ENCODE measurements at regions not wholly inside any gene's neighbourhood (a gene's known extent, or its start where the extent isn't known, plus 50 kb on each side); places are given as distances from the start of the nearest gene placed in this dataset.

GRCh38 chr1:38231941-38232340, 185.3 kb upstream of the POU3F1 start:
- peaks cover 6 to 8% of the 10 kb centered on the region in 2 donors for H3K9me3 ChIP-seq (ENCODE audit: control insufficient read depth in 2 of 2, low read length in 2 of 2)
- H3K27me3 ChIP-seq (ENCODE audit: control insufficient read depth in 1 of 2, insufficient read depth in 2 of 2, low read length in 2 of 2) = peaks cover 0 to 8% of the 10 kb centered on the region in 2 donors
- H3K4me3 ChIP-seq (ENCODE audit: low read length in 2 of 2) = no peak overlapping the region
- H3K36me3 ChIP-seq (ENCODE audit: control insufficient read depth in 2 of 2, insufficient read depth in 2 of 2, low read length in 2 of 2) = no peaks in the 10 kb centered on the region
- no peaks in the 10 kb centered on the region for H3K4me1 ChIP-seq (ENCODE audit: control insufficient read depth, insufficient read depth, low read length)
- no peak overlapping the region for H3K27ac ChIP-seq (ENCODE audit: low read length)
- H3K9ac ChIP-seq (ENCODE audit: low read length in 2 of 2) = no peak overlapping the region

- Histone ChIP-seq H3K9ac (ENCODE audit: low read length in 2 of 2) (no peak overlapping the region), H3K9me3 (ENCODE audit: control insufficient read depth in 2 of 2, low read length in 2 of 2) (peaks cover 6 to 8% of the 10 kb centered on the region in 2 donors), H3K4me3 (ENCODE audit: low read length in 2 of 2) (no peak overlapping the region), H3K27ac (ENCODE audit: low read length) (no peak overlapping the region), H3K4me1 (ENCODE audit: control insufficient read depth, insufficient read depth, low read length) (no peaks in the 10 kb centered on the region), H3K36me3 (ENCODE audit: control insufficient read depth in 2 of 2, insufficient read depth in 2 of 2, low read length in 2 of 2) (no peaks in the 10 kb centered on the region), H3K27me3 (ENCODE audit: control insufficient read depth in 1 of 2, insufficient read depth in 2 of 2, low read length in 2 of 2) (no peaks in the 10 kb centered on the region)
Observed at GRCh38 chr1:38228718-38229117, 182.1 kb upstream of the POU3F1 start.

GRCh38 chr1:38225745-38226144, 179.2 kb upstream of the POU3F1 start:
- Histone ChIP-seq H3K9me3 (ENCODE audit: control insufficient read depth in 2 of 2, low read length in 2 of 2) (no peaks in the 10 kb centered on the region), H3K27ac (ENCODE audit: low read length) (no peak overlapping the region), H3K4me1 (ENCODE audit: control insufficient read depth, insufficient read depth, low read length) (no peaks in the 10 kb centered on the region), H3K4me3 (ENCODE audit: low read length in 2 of 2) (no peak overlapping the region), H3K9ac (ENCODE audit: low read length in 2 of 2) (no peak overlapping the region), H3K36me3 (ENCODE audit: control insufficient read depth in 2 of 2, insufficient read depth in 2 of 2, low read length in 2 of 2) (no peaks in the 10 kb centered on the region), H3K27me3 (ENCODE audit: control insufficient read depth in 1 of 2, insufficient read depth in 2 of 2, low read length in 2 of 2) (no peaks in the 10 kb centered on the region)

- H3K9me3 ChIP-seq (ENCODE audit: control insufficient read depth in 2 of 2, low read length in 2 of 2) = no peaks in the 10 kb centered on the region
- no peak overlapping the region for H3K27ac ChIP-seq (ENCODE audit: low read length)
- H3K4me1 ChIP-seq (ENCODE audit: control insufficient read depth, insufficient read depth, low read length) = no peaks in the 10 kb centered on the region
- H3K27me3 ChIP-seq (ENCODE audit: control insufficient read depth in 1 of 2, insufficient read depth in 2 of 2, low read length in 2 of 2) = peaks cover 4% of the 10 kb centered on the region in 2 donors
- H3K4me3 ChIP-seq (ENCODE audit: low read length in 2 of 2) = no peak overlapping the region
- no peak overlapping the region for H3K9ac ChIP-seq (ENCODE audit: low read length in 2 of 2)
- no peaks in the 10 kb centered on the region for H3K36me3 ChIP-seq (ENCODE audit: control insufficient read depth in 2 of 2, insufficient read depth in 2 of 2, low read length in 2 of 2)
Observed at GRCh38 chr1:38223391-38223790, 176.8 kb upstream of the POU3F1 start.

GRCh38 chr1:38222891-38223290, 176.3 kb upstream of the POU3F1 start:
- H3K9ac ChIP-seq (ENCODE audit: low read length in 2 of 2) = no peak overlapping the region
- H3K36me3 ChIP-seq (ENCODE audit: control insufficient read depth in 2 of 2, insufficient read depth in 2 of 2, low read length in 2 of 2) = no peaks in the 10 kb centered on the region
- no peak overlapping the region for H3K4me3 ChIP-seq (ENCODE audit: low read length in 2 of 2)
- peaks cover 5 to 9% of the 10 kb centered on the region in 2 donors for H3K27me3 ChIP-seq (ENCODE audit: control insufficient read depth in 1 of 2, insufficient read depth in 2 of 2, low read length in 2 of 2)
- no peak overlapping the region for H3K27ac ChIP-seq (ENCODE audit: low read length)
- no peaks in the 10 kb centered on the region for H3K9me3 ChIP-seq (ENCODE audit: control insufficient read depth in 2 of 2, low read length in 2 of 2)
- H3K4me1 ChIP-seq (ENCODE audit: control insufficient read depth, insufficient read depth, low read length) = no peaks in the 10 kb centered on the region

DNA sequence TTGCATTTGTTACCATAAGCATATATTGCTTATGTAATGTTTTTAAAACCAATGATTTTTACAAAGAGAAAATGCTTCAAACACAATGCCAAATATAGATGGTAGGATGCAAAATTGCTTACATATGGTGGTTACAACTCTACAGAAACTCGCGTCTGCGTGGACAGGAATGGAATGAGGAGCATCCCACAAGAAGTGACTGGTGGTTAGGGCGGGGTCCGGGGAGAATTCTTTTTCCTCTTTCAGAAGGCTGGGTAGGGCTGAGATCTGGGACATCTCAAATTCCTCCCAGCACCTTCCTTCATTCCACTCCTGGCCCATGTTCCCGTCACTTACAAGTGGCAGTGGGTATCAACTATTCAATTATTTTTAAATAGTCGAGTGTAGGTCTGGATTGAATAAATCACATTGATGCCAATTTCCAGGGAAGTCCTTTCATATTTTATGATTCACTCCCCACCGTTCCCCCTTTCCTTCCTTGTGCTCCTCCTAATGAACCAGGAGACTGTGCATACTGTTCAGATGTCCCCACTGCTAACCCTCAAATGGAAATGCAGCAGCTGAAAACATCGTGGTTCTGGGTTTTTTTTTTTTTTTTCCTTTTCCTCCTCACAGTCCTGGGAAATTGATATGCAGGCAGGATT, 174.5 kb upstream of the POU3F1 start:
- H3K27ac ChIP-seq (ENCODE audit: low read length) = no peak overlapping the region
- no peaks in the 10 kb centered on the region for H3K9me3 ChIP-seq (ENCODE audit: control insufficient read depth in 2 of 2, low read length in 2 of 2)
- peaks cover 5 to 12% of the 10 kb centered on the region in 2 donors for H3K27me3 ChIP-seq (ENCODE audit: control insufficient read depth in 1 of 2, insufficient read depth in 2 of 2, low read length in 2 of 2)
- no peak overlapping the region for H3K9ac ChIP-seq (ENCODE audit: low read length in 2 of 2)
- no peak overlapping the region for H3K4me3 ChIP-seq (ENCODE audit: low read length in 2 of 2)
- H3K36me3 ChIP-seq (ENCODE audit: control insufficient read depth in 2 of 2, insufficient read depth in 2 of 2, low read length in 2 of 2) = no peaks in the 10 kb centered on the region
- H3K4me1 ChIP-seq (ENCODE audit: control insufficient read depth, insufficient read depth, low read length) = no peaks in the 10 kb centered on the region

DNA sequence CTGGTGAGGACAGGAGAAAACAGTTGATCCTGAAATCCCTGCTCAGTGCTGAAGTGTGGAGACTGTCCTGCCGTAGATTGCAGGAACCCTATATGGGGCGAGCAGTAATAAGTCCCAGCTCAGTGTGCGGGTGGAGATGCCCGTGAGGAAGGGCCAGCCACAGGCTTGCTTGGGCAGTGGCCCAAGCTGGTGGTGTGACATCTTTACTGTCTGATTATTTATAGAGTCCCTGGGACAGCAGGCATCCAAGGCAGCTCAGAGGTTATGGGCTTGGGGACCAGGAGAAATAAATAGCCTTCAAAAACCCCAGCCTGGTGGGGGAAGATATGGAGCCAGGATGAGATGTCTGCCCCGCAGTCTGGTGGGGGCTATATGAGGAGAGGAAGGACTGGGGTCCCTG, 170.7 kb upstream of the POU3F1 start:
- Histone ChIP-seq H3K4me1 (ENCODE audit: control insufficient read depth, insufficient read depth, low read length) (no peaks in the 10 kb centered on the region), H3K4me3 (ENCODE audit: low read length in 2 of 2) (no peak overlapping the region), H3K36me3 (ENCODE audit: control insufficient read depth in 2 of 2, insufficient read depth in 2 of 2, low read length in 2 of 2) (no peaks in the 10 kb centered on the region), H3K9ac (ENCODE audit: low read length in 2 of 2) (no peak overlapping the region), H3K9me3 (ENCODE audit: control insufficient read depth in 2 of 2, low read length in 2 of 2) (no peaks in the 10 kb centered on the region), H3K27me3 (ENCODE audit: control insufficient read depth in 1 of 2, insufficient read depth in 2 of 2, low read length in 2 of 2) (peaks cover 13 to 23% of the 10 kb centered on the region in 2 donors), H3K27ac (ENCODE audit: low read length) (no peak overlapping the region)

GRCh38 chr1:38213646-38214434, 167.2 kb upstream of the POU3F1 start:
- Histone ChIP-seq H3K27ac (ENCODE audit: low read length) (no peak overlapping the region), H3K4me1 (ENCODE audit: control insufficient read depth, insufficient read depth, low read length) (no peaks in the 10 kb centered on the region), H3K36me3 (ENCODE audit: control insufficient read depth in 2 of 2, insufficient read depth in 2 of 2, low read length in 2 of 2) (no peaks in the 10 kb centered on the region), H3K27me3 (ENCODE audit: control insufficient read depth in 1 of 2, insufficient read depth in 2 of 2, low read length in 2 of 2) (peaks cover 9 to 22% of the 10 kb centered on the region in 2 donors), H3K4me3 (ENCODE audit: low read length in 2 of 2) (no peak overlapping the region), H3K9me3 (ENCODE audit: control insufficient read depth in 2 of 2, low read length in 2 of 2) (no peaks in the 10 kb centered on the region), H3K9ac (ENCODE audit: low read length in 2 of 2) (no peak overlapping the region)

- Histone ChIP-seq H3K4me3 (ENCODE audit: low read length in 2 of 2) (no peak overlapping the region), H3K9ac (ENCODE audit: low read length in 2 of 2) (no peak overlapping the region), H3K27me3 (ENCODE audit: control insufficient read depth in 1 of 2, insufficient read depth in 2 of 2, low read length in 2 of 2) (peaks cover 8 to 11% of the 10 kb centered on the region in 2 donors), H3K27ac (ENCODE audit: low read length) (no peak overlapping the region), H3K4me1 (ENCODE audit: control insufficient read depth, insufficient read depth, low read length) (no peaks in the 10 kb centered on the region), H3K9me3 (ENCODE audit: control insufficient read depth in 2 of 2, low read length in 2 of 2) (no peaks in the 10 kb centered on the region), H3K36me3 (ENCODE audit: control insufficient read depth in 2 of 2, insufficient read depth in 2 of 2, low read length in 2 of 2) (no peaks in the 10 kb centered on the region)
Observed at GRCh38 chr1:38210895-38211177, 164.2 kb upstream of the POU3F1 start.

DNA sequence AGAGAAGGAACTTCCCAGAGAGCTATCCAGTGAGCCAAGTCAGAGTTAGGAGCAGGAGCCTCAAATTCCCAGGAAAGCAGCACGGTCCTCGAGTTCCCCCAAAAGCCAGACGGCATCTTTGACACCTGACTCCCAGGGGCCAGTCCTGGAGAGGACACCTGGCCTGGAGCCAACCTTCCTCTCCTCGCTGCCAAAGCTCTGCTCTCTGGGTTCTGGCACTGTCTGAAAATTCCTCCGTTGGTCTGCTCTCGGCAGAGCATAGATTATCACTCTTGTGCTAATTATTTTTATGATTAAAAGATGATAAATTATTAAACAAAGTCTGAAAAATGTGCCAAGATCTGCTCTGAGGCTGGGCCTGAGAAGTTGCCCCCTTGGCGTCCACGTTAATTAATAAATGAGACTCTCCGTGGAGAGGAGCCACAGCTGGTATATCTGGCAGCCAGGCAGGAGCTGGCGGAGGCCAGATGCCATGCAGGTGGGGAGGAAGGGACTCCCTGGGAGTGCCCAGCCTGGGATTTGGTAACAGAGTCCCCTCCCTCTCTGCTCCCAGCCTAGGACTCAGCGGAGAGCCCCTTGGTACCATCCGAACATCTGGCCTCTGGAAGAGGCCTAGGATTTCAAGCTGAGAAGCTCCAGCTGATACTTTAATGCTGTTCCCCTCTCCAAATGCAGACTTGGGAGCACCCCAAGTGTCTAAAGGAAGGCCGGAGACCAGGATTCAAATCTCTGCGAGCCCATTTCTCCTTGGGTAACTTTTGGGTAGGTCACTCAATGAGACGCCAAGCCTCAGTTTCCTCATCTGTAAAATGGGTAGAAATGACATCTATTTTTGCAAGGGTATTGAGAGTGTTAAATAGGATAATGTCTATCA, 163.7 kb upstream of the POU3F1 start:
- H3K27ac ChIP-seq (ENCODE audit: low read length) = no peak overlapping the region
- H3K4me3 ChIP-seq (ENCODE audit: low read length in 2 of 2) = no peak overlapping the region
- peaks cover 8% of the 10 kb centered on the region in 2 donors for H3K27me3 ChIP-seq (ENCODE audit: control insufficient read depth in 1 of 2, insufficient read depth in 2 of 2, low read length in 2 of 2)
- no peak overlapping the region for H3K9ac ChIP-seq (ENCODE audit: low read length in 2 of 2)
- no peaks in the 10 kb centered on the region for H3K4me1 ChIP-seq (ENCODE audit: control insufficient read depth, insufficient read depth, low read length)
- H3K9me3 ChIP-seq (ENCODE audit: control insufficient read depth in 2 of 2, low read length in 2 of 2) = no peaks in the 10 kb centered on the region
- no peaks in the 10 kb centered on the region for H3K36me3 ChIP-seq (ENCODE audit: control insufficient read depth in 2 of 2, insufficient read depth in 2 of 2, low read length in 2 of 2)
